PC-9 (cell line): ENCODE measurements at regions not wholly inside any gene's neighbourhood (a gene's known extent, or its start where the extent isn't known, plus 50 kb on each side); places are given as distances from the start of the nearest gene placed in this dataset.

ENCODE experiments used
- BruUV-seq: library from RNA; stranded (reverse); fragments of 400-500 nt; replicated peaks from 2 replicates; lab custom pipeline; 2021; lab: Mats Ljungman, UMichigan
- CTCF ChIA-PET: fragments of 300-600 bp; sonication (Branson Sonifier 250); formaldehyde crosslinking; loops from one replicate; lab custom pipeline; 2022; ENCODE audit warnings: antibody characterized with exemption; lab: Charles Lee
- POLR2A ChIA-PET: fragments of 300-600 bp; sonication (Branson Sonifier 250); formaldehyde crosslinking; loops from one replicate; lab custom pipeline; 2022; ENCODE audit warnings: antibody characterized with exemption; ENCODE audit not compliant: unreplicated experiment; lab: Charles Lee
- DNase-seq, 2 experiments: peaks; one replicate each; pipeline versions ENCODE4 v3.0.0 to v3.0.0-alpha.2; 2015 to 2022; ENCODE audit warnings: mixed read lengths in 1 of 2
- H2AFZ ChIP-seq: fragments of 200-600 bp; sonication (generic); 2 replicates; pipeline ENCODE4 v1.8.1; 2017; ENCODE audit warnings: antibody characterized with exemption
- H3F3A ChIP-seq: fragments of 200-600 bp; sonication (generic); 2 replicates; pipeline ENCODE4 v1.8.1; 2017; ENCODE audit warnings: antibody characterized with exemption, mild to moderate bottlenecking, low read depth; ENCODE audit not compliant: insufficient read depth
- H3K27ac ChIP-seq: fragments of 200-600 bp; sonication (generic); 2 replicates; pipeline ENCODE4 v1.6.1; 2016; ENCODE audit warnings: mixed run types
- H3K27me3 ChIP-seq: fragments of 200-600 bp; sonication (generic); 2 replicates; pipeline ENCODE4 v1.6.1; 2016; ENCODE audit warnings: low read depth, mixed run types; ENCODE audit not compliant: insufficient read depth
- H3K36me3 ChIP-seq: fragments of 200-600 bp; sonication (generic); 2 replicates; pipeline ENCODE4 v1.6.1; 2016; ENCODE audit warnings: low read depth, mixed run types
- H3K4me1 ChIP-seq: fragments of 200-600 bp; sonication (generic); replicated peaks from 2 replicates; pipeline ENCODE4 v1.6.1; 2016; ENCODE audit warnings: mixed run types; ENCODE audit not compliant: insufficient read depth
- H3K4me2 ChIP-seq: fragments of 200-600 bp; sonication (generic); 2 replicates; pipeline ENCODE4 v1.6.1; 2017; ENCODE audit warnings: mixed run types
- H3K4me3 ChIP-seq: fragments of 200-600 bp; sonication (generic); 2 replicates; pipeline ENCODE4 v1.6.1; 2016; ENCODE audit warnings: mixed run types
- H3K79me2 ChIP-seq: fragments of 200-600 bp; sonication (generic); 2 replicates; pipeline ENCODE4 v1.6.1; 2017; ENCODE audit warnings: low read depth, mixed run types
- H3K9me2 ChIP-seq: fragments of 200-600 bp; sonication (generic); 2 replicates; pipeline ENCODE4 v1.8.1; 2017; ENCODE audit warnings: mild to moderate bottlenecking; ENCODE audit not compliant: insufficient read depth
- H3K9me3 ChIP-seq: fragments of 200-600 bp; sonication (generic); 2 replicates; pipeline ENCODE4 v1.8.1; 2016; ENCODE audit warnings: low read depth; ENCODE audit not compliant: insufficient read depth
- H4K20me1 ChIP-seq: fragments of 200-600 bp; sonication (generic); 2 replicates; pipeline ENCODE4 v1.8.1; 2017; ENCODE audit not compliant: insufficient read depth
- CTCF ChIP-seq: fragments of 200-600 bp; sonication (generic); conservative IDR thresholded peaks from 2 replicates; pipeline ENCODE4 v1.6.1; 2017; ENCODE audit warnings: mixed run types, antibody characterized with exemption, mild to moderate bottlenecking, moderate library complexity
- EZH2 ChIP-seq: fragments of 200-600 bp; sonication (generic); IDR thresholded peaks from 2 replicates; pipeline ENCODE4 v1.8.0; 2017; ENCODE audit warnings: antibody characterized with exemption, low read depth
- intact Hi-C: fragments of 100-400 bp; cut with micrococcal nuclease; formaldehyde crosslinking; loops from one replicate; pipeline ENCODE4 v1.10.0; 2022; ENCODE audit not compliant: unreplicated experiment

- CTCF ChIA-PET, result no interaction called here
- POLR2A ChIA-PET, result no interaction called here
Measured at GRCh38 chr10:6815346-6815745, 235.3 kb upstream of the PRKCQ start.

GRCh38 chr10:6813856-6814255 is 233.8 kb upstream of the PRKCQ start:
- H3K36me3 ChIP-seq, result no peaks in the 10 kb centered on the region
- TF ChIP-seq EZH2 (no peak), CTCF (no peak)
- H3K27ac ChIP-seq, result no peak overlapping the region
- H3K79me2 ChIP-seq, result no peaks in the 10 kb centered on the region
- H4K20me1 ChIP-seq, result no peaks in the 10 kb centered on the region
- H3K27me3 ChIP-seq, result no peaks in the 10 kb centered on the region
- no peak overlapping the region for H3K4me2 ChIP-seq
- no peak overlapping the region for H3K4me3 ChIP-seq
- H3K9me2 ChIP-seq, result no peaks in the 10 kb centered on the region
- no peaks in the 10 kb centered on the region for H3K4me1 ChIP-seq
- H2AFZ ChIP-seq, result no peak overlapping the region
- no peaks in the 10 kb centered on the region for H3K9me3 ChIP-seq
- no peaks in the 10 kb centered on the region for H3F3A ChIP-seq
- intact Hi-C loops, result no loop called here
- BruUV-seq, result no TSS peak
- CTCF ChIA-PET, result no interaction called here
- POLR2A ChIA-PET, result no interaction called here
- DNase-seq, result no peak

More at GRCh38 chr10:6815346-6815745, 235.3 kb upstream of the PRKCQ start:
- no peaks in the 10 kb centered on the region for H3F3A ChIP-seq
- H3K27ac ChIP-seq, result no peak overlapping the region
- intact Hi-C loops, result no loop called here
- no peaks in the 10 kb centered on the region for H3K27me3 ChIP-seq
- TF ChIP-seq CTCF (no peak), EZH2 (no peak)
- no peaks in the 10 kb centered on the region for H3K4me1 ChIP-seq
- H3K9me3 ChIP-seq, result no peaks in the 10 kb centered on the region
- H3K79me2 ChIP-seq, result no peaks in the 10 kb centered on the region
- BruUV-seq, result no TSS peak
- H4K20me1 ChIP-seq, result no peaks in the 10 kb centered on the region
- no peaks in the 10 kb centered on the region for H3K9me2 ChIP-seq
- no peak overlapping the region for H3K4me3 ChIP-seq
- no peak overlapping the region for H2AFZ ChIP-seq
- H3K4me2 ChIP-seq, result no peak overlapping the region
- H3K36me3 ChIP-seq, result no peaks in the 10 kb centered on the region
- no peak for DNase-seq

DNA sequence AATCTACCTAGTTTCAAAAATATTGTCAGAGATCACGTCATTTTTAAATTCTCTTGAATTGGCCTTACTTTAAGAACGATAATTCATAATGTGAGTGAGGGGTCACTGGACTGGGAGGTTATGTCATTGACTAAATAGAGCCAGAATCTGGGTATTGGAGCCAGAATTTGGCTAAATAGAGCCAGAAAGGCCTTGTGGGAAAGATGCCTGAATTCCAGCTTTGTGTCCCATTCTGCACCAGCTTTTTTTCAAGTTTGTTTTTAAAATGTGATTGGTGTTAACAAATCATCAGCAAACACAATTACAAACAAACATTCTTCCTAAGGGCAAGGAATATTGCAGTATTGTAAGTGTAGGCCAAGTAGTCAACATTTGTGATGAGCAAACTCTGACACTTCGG is 233.2 kb upstream of the PRKCQ start:
- intact Hi-C loops, result no loop called here
- POLR2A ChIA-PET, result interaction anchor here (0.7 kb wide), 1 partner anchor 39 kb away, joined by 24 read pairs; no protein-coding TSS in a partner anchor
- no peak for TF ChIP-seq EZH2
- no peak for TF ChIP-seq CTCF
- no peaks in the 10 kb centered on the region for H3K9me3 ChIP-seq
- no peaks in the 10 kb centered on the region for H4K20me1 ChIP-seq
- CTCF ChIA-PET, result no interaction called here
- no peaks in the 10 kb centered on the region for H3K4me1 ChIP-seq
- H3K9me2 ChIP-seq, result no peaks in the 10 kb centered on the region
- BruUV-seq, result no TSS peak
- no peak overlapping the region for H3K4me2 ChIP-seq
- H3K27me3 ChIP-seq, result no peaks in the 10 kb centered on the region
- no peaks in the 10 kb centered on the region for H3F3A ChIP-seq
- no peaks in the 10 kb centered on the region for H3K36me3 ChIP-seq
- H2AFZ ChIP-seq, result no peak overlapping the region
- no peaks in the 10 kb centered on the region for H3K79me2 ChIP-seq
- no peak overlapping the region for H3K27ac ChIP-seq
- DNase-seq, result no peak
- H3K4me3 ChIP-seq, result no peak overlapping the region
